HG02852 (cell line): ENCODE measurements at regions not wholly inside any gene's neighbourhood (a gene's known extent, or its start where the extent isn't known, plus 50 kb on each side); places are given as distances from the start of the nearest gene placed in this dataset.
"Not testable (repeated sequence)": the region's sequence is repeated elsewhere in the genome, so short reads cannot be mapped to it uniquely, and the experiment has no call there.

Experiments
- ATAC-seq: cut with Tn5 transposase; IDR thresholded peaks from one replicate; pipeline ENCODE4 v1.9.1; 2021; ENCODE audit warnings: mild to moderate bottlenecking, moderate library complexity; ENCODE audit not compliant: unreplicated experiment

DNA sequence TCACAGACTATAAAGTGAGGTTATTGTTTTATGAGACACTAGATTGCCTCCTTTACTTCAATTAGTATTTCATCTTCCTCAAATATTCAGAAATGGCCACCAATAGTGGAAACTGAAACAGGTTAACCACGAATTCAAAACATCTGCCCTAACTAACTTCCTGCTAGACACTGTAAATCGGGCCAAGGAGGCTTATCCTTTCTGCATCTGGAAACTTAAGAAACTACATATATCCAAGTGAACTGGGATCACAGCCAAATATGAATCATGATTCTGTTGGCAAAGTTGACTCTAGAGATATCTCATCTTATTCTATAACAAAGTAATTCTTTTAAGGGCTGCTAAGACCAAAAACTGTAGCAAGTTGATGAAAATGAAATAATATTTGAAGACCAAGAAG, 136.6 kb upstream of the ZC3H15 start:
- peak; percentile 63 for ATAC-seq

GRCh38 chr2:186354160-186354559, 131.9 kb upstream of the ZC3H15 start:
- ATAC-seq, result not testable (repeated sequence)

DNA sequence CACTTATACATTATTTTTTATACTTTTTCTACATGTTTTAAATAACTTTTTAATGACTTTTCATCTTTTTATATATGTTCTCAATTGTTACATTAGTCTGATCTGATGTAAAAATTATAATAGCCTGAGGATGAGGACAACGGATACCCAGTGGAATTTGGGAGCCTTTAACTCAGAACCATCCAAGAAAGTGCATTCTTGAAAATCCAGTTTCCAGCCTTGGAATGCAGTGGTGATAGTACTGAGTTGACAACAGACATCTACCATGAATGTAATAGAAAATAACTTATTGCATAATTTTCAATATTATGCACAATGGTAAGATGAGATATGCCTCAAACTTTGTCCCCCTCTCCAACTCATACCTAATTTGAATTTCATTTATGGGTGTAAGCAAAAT, 120.7 kb upstream of the ZC3H15 start:
- no peak for ATAC-seq

- no peak for ATAC-seq
Observed at GRCh38 chr2:186379052-186379451, 107.0 kb upstream of the ZC3H15 start.

DNA sequence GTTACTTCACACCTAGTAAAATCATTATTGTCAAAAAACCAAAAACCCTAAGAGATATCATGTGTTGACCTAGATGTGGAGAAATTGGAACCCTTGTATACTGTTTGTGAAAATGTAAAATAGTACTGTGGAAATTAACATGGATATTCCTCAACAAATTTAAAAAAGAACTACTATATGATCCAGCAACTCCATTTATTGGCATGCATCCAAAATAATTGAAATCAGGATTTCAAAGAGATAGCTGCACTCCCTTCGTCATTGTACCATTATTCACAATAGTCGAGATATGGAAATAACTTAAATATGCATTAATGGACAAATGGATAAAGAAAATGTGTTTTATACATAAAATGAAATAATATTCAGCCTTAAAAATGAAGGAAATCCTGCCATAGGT, 105.3 kb upstream of the ZC3H15 start:
- no peak for ATAC-seq

DNA sequence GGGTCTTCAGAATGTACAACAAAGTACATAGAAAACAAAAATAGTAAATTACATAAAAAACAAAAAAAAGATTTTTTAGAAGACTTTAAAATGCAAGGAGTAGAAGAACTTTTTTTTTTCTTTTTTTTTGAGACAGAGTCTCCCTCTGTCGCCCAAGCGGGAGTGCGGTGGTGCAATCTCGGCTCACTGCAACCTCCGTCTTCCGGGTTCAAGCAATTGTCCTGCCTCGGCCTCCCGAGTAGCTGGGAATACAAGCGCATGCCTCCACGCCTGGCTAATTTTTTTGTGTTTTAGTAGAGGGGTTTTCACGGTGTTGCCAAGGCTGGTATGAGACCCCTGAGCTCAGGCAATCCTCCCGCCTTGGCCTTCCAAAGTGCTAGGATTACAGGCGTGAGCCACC, 104.5 kb upstream of the ZC3H15 start:
- no peak for ATAC-seq

- no peak for ATAC-seq
Observed at GRCh38 chr2:186382932-186383331, 103.1 kb upstream of the ZC3H15 start.

DNA sequence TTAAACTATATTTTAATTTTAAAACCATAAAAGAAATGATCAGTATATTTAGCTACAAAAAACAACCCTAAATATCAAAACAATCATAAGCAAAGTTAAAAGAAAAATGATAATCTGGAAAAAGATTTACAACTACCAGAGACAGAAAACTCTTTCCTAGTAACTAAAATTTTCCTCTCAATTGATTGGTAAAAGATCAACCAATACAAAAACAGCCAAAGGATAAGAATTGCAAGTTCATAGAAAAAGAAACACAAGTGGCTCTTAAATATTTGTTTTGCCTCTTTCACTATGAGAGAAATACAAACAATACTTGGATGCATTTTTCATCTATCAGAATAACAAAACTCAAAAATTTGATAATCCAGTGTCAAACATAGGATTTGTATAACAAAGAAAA, 101.8 kb upstream of the ZC3H15 start:
- ATAC-seq, result no peak

- ATAC-seq, result not testable (repeated sequence)
Observed at GRCh38 chr2:186385638-186386201, 100.3 kb upstream of the ZC3H15 start.

- no peak for ATAC-seq
Observed at GRCh38 chr2:186399082-186399644, 86.9 kb upstream of the ZC3H15 start.

GRCh38 chr2:186405842-186406241, 80.2 kb upstream of the ZC3H15 start:
- no peak for ATAC-seq

- ATAC-seq, result no peak
Observed at GRCh38 chr2:186407611-186408010, 78.4 kb upstream of the ZC3H15 start.

DNA sequence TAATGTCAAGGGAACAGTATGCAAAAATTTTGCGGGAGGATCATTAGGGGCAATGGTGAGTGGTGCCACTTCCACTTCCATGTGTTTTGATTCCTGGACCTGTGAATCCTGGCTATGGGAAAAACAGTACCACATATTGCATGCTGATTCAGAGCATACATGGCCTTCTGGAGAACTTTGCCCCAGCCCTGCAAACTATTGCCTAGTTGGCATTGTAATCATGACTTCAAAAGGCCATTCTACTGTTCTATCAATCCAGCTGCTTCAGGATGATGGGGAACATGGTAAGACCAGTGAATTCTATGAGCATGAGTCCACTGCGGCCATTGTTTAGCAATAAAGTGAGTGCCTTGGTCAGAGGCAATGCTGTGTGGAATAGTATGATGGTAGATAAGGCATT, 75.3 kb upstream of the ZC3H15 start:
- ATAC-seq, result no peak

GRCh38 chr2:186422226-186422625, 63.8 kb upstream of the ZC3H15 start:
- no peak for ATAC-seq

- ATAC-seq, result no peak
Observed at GRCh38 chr2:186423481-186423880, 62.6 kb upstream of the ZC3H15 start.

DNA sequence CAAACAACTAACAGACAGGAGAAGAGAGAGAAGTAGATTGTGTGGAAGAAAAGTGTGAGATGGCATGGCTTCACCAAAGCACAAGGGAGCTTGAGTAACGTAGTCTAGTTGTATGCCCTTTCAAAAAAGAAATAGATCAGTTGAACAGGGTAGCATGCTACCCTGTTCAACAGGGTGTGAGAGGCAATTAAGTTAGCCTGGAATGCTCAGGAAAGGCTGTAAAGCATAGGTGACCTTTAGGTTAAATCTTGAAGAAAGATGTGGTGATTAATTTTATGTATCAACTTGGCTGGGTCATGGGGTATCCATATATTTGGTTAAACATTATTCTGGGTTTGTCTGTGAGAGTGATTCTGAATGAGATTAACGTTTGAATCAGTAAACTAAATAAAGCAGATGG, 61.8 kb upstream of the ZC3H15 start:
- ATAC-seq, result no peak

DNA sequence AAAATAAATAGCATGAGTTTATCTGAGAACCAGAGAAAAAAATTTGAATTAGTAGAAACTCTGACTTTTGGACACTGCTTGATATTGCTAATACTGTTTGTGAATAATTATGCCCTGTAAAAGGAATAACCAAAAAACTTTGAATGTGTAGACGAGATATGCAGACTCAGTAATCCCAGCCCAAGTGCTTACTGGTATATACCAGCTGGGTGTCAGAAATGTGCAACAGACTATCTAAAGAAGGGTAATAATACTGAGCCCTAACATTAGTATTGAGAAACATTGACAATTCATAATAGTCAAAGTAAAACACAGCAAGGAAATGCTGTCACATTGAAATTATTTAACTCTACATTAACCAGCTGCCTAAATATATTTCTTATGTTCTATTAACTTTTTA, 60.5 kb upstream of the ZC3H15 start:
- no peak for ATAC-seq

DNA sequence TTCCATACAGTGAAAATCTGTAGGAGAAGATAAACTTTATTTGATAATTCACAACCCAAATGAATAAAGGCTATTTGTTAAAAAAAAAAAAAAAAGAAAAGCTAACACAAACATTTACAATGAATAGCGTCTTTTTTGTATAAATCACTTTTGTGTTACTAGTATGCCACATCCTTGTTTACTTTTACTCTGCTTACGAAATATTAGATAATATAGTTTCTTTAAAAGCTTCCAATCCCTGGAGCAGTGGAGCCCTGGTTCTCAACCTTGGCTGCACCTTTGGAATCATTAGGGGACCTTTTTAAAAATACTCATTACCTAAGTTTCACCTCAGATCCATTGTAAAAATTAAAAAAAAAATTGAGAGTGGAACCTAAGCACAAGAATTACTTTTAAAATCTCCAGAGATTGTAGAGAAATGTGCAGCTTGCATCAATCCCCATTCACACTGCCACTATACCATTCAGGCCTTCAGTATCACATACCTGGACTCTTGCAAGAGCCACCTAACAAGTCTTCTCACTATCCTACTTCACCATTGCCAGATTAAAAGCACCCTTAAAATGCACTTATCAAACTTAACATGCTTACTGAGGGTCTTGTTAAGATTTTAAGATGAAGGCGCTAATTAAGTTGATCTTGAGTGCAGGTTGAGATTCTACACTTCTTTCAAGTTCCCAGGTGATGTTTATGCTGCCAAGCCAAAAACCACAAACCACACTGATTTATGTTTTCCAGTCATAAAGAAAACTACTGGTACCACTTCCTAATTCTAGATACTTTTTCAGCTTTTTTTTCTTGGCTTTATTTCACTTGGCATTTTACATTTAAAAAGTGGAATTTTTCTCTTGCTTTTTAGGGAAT, 59.7 kb upstream of the ZC3H15 start:
- peak; percentile 96 for ATAC-seq

DNA sequence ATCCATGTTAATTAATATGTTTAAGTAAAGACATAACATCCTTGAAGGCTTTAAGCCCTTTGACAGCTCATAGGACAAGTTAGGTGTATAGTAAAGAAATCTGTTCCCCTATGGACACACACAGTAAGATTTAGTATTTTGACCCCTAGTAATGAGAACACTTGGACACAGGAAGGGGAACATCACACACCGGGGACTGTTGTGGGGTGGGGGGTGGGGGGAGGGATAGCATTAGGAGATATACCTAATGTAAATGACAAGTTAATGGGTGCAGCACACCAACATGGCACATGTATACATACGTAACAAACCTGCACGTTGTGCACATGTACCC, 59.1 kb upstream of the ZC3H15 start:
- ATAC-seq, result peak; percentile 33

GRCh38 chr2:186427970-186428369, 58.1 kb upstream of the ZC3H15 start:
- ATAC-seq, result no peak

- ATAC-seq, result no peak
Observed at GRCh38 chr2:186429104-186429503, 57.0 kb upstream of the ZC3H15 start.

GRCh38 chr2:186431306-186431705, 54.8 kb upstream of the ZC3H15 start:
- ATAC-seq, result no peak
